ENCODE measurements at regions not wholly inside any gene's neighbourhood (a gene's known extent, or its start where the extent isn't known, plus 50 kb on each side); places are given as distances from the start of the nearest gene placed in this dataset.

DNA sequence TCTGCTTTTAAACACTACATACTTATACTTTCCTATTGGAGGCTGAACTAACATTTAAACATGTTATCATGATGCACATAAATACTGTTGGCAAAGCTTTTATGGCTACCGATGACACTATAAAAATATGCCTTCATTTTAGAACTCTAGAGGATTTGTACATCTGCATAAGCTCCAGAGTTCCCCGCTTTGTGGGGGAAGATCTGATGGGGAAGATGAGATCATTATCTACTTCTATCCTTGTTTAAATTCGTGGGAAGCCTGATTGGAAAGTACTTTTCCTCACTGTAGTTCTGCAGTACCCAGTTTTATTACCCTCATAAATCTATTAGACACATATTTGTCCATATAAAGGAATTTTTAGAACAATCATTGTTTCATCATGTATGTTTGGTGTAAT is 299.6 kb upstream of the ATP2B1 start:
- Histone ChIP-seq H4K20me1 (ENCODE audit: control insufficient read depth, insufficient read depth) (no peaks in the 10 kb centered on the region), H3K4me2 (ENCODE audit: control insufficient read depth, insufficient read depth) (no peak overlapping the region), H3K4me1 (ENCODE audit: control insufficient read depth, insufficient read depth, low read length) (peaks cover 5% of the 10 kb centered on the region; the same call in 1 of the 2 replicates), H3K27me3 (replicated peaks in 1 of 2; ENCODE audit: control insufficient read depth in 2 of 2, insufficient read depth in 2 of 2, low read length in 1 of 2) (no peaks in the 10 kb centered on the region), H3K9me3 (replicated peaks; ENCODE audit: control insufficient read depth, insufficient read depth, low read length) (no peaks in the 10 kb centered on the region), H3K27ac (ENCODE audit: control insufficient read depth, insufficient read depth) (no peak overlapping the region), H3K9ac (ENCODE audit: control insufficient read depth, insufficient read depth, low read length) (no peak overlapping the region), H3K4me3 (no peak overlapping the region), H3K79me2 (ENCODE audit: control insufficient read depth, insufficient read depth, low read length) (no peaks in the 10 kb centered on the region), H2AFZ (ENCODE audit: control insufficient read depth, low read depth, low read length) (no peak overlapping the region), H3K36me3 (ENCODE audit: control insufficient read depth in 2 of 2, insufficient read depth in 2 of 2, low read length in 1 of 2) (no peaks in the 10 kb centered on the region)
- intact Hi-C loops (cut with micrococcal nuclease; ENCODE audit: unreplicated experiment) (no loop called here), in situ Hi-C loops (cut with MboI) (no loop called here)
- RAD21 ChIA-PET (ENCODE audit: unreplicated experiment) = interaction anchor here (0.5 kb wide), 1 partner anchor 278 kb away, joined by 5 read pairs; no protein-coding TSS in a partner anchor
- SMC1A ChIA-PET (ENCODE audit: uncharacterized antibody, unreplicated experiment) = interaction anchor here (0.9 to 1.6 kb wide), 3 partner anchors 129 to 211 kb away, joined by 3 read pairs; no protein-coding TSS in a partner anchor
- no peak for DNase-seq (ENCODE audit: low read depth, low spot score)
- POLR2A ChIA-PET = interaction anchor here (1.6 kb wide), 1 partner anchor 11 kb away, joined by 3 read pairs; no protein-coding TSS in a partner anchor
- CTCF ChIA-PET = interaction anchor here (1.1 kb wide), 1 partner anchor 224 kb away, joined by 4 read pairs; no protein-coding TSS in a partner anchor
- ATAC-seq = no peak
- FAIRE-seq = no peak
- BruUV-seq (replicated peaks) = no TSS peak
- 71% methylated on average over 3 of the region's 3 CpGs for WGBS (ENCODE audit: insufficient coverage, insufficient replicate concordance, low lambda C conversion rate, missing lambda C conversion rate)
- TF ChIP-seq, protein P1, sequence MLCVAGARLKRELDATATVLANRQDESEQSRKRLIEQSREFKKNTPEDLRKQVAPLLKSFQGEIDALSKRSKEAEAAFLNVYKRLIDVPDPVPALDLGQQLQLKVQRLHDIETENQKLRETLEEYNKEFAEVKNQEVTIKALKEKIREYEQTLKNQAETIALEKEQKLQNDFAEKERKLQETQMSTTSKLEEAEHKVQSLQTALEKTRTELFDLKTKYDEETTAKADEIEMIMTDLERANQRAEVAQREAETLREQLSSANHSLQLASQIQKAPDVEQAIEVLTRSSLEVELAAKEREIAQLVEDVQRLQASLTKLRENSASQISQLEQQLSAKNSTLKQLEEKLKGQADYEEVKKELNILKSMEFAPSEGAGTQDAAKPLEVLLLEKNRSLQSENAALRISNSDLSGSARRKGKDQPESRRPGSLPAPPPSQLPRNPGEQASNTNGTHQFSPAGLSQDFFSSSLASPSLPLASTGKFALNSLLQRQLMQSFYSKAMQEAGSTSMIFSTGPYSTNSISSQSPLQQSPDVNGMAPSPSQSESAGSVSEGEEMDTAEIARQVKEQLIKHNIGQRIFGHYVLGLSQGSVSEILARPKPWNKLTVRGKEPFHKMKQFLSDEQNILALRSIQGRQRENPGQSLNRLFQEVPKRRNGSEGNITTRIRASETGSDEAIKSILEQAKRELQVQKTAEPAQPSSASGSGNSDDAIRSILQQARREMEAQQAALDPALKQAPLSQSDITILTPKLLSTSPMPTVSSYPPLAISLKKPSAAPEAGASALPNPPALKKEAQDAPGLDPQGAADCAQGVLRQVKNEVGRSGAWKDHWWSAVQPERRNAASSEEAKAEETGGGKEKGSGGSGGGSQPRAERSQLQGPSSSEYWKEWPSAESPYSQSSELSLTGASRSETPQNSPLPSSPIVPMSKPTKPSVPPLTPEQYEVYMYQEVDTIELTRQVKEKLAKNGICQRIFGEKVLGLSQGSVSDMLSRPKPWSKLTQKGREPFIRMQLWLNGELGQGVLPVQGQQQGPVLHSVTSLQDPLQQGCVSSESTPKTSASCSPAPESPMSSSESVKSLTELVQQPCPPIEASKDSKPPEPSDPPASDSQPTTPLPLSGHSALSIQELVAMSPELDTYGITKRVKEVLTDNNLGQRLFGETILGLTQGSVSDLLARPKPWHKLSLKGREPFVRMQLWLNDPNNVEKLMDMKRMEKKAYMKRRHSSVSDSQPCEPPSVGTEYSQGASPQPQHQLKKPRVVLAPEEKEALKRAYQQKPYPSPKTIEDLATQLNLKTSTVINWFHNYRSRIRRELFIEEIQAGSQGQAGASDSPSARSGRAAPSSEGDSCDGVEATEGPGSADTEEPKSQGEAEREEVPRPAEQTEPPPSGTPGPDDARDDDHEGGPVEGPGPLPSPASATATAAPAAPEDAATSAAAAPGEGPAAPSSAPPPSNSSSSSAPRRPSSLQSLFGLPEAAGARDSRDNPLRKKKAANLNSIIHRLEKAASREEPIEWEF (IDR thresholded peaks at IDR 0.05; ENCODE audit: insufficient replicate concordance, low read depth, low read length) = no peak
- TF ChIP-seq, protein P2, sequence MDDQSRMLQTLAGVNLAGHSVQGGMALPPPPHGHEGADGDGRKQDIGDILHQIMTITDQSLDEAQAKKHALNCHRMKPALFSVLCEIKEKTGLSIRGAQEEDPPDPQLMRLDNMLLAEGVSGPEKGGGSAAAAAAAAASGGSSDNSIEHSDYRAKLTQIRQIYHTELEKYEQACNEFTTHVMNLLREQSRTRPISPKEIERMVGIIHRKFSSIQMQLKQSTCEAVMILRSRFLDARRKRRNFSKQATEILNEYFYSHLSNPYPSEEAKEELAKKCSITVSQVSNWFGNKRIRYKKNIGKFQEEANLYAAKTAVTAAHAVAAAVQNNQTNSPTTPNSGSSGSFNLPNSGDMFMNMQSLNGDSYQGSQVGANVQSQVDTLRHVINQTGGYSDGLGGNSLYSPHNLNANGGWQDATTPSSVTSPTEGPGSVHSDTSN (IDR thresholded peaks at IDR 0.05; ENCODE audit: insufficient replicate concordance, low read depth, low read length) = no peak
- TF ChIP-seq EED (IDR thresholded peaks at IDR 0.05; ENCODE audit: low read depth) = no peak
- no peak for TF ChIP-seq NFYB (IDR thresholded peaks at IDR 0.05; ENCODE audit: insufficient read depth, low read depth, low read length)
- TF ChIP-seq SRF (IDR thresholded peaks at IDR 0.05; ENCODE audit: low read depth in 2 of 2, low read length in 2 of 2) = no peak
- no peak for TF ChIP-seq HDAC2 (IDR thresholded peaks at IDR 0.05)
- no peak for TF ChIP-seq JUND (IDR thresholded peaks at IDR 0.05; ENCODE audit: low read depth, low read length)
- TF ChIP-seq PAX5 (IDR thresholded peaks at IDR 0.05; ENCODE audit: borderline replicate concordance, low read depth, low read length) = no peak
- TF ChIP-seq, protein P3, sequence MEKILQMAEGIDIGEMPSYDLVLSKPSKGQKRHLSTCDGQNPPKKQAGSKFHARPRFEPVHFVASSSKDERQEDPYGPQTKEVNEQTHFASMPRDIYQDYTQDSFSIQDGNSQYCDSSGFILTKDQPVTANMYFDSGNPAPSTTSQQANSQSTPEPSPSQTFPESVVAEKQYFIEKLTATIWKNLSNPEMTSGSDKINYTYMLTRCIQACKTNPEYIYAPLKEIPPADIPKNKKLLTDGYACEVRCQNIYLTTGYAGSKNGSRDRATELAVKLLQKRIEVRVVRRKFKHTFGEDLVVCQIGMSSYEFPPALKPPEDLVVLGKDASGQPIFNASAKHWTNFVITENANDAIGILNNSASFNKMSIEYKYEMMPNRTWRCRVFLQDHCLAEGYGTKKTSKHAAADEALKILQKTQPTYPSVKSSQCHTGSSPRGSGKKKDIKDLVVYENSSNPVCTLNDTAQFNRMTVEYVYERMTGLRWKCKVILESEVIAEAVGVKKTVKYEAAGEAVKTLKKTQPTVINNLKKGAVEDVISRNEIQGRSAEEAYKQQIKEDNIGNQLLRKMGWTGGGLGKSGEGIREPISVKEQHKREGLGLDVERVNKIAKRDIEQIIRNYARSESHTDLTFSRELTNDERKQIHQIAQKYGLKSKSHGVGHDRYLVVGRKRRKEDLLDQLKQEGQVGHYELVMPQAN (conservative IDR thresholded peaks at IDR 0.05) = no peak
- TF ChIP-seq NFXL1 (IDR thresholded peaks at IDR 0.05; ENCODE audit: borderline replicate concordance) = no peak
- TF ChIP-seq NFYA (IDR thresholded peaks at IDR 0.05; ENCODE audit: borderline replicate concordance, low read depth, low read length) = no peak
- TF ChIP-seq, protein P4, sequence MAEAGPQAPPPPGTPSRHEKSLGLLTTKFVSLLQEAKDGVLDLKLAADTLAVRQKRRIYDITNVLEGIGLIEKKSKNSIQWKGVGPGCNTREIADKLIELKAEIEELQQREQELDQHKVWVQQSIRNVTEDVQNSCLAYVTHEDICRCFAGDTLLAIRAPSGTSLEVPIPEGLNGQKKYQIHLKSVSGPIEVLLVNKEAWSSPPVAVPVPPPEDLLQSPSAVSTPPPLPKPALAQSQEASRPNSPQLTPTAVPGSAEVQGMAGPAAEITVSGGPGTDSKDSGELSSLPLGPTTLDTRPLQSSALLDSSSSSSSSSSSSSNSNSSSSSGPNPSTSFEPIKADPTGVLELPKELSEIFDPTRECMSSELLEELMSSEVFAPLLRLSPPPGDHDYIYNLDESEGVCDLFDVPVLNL (IDR thresholded peaks at IDR 0.05; ENCODE audit: low read depth, low read length) = no peak
- no peak for TF ChIP-seq ZNF217 (IDR thresholded peaks at IDR 0.05)
- no peak for TF ChIP-seq CHD4 (IDR thresholded peaks at IDR 0.05)
- no peak for TF ChIP-seq RFX5 (IDR thresholded peaks at IDR 0.05; ENCODE audit: low read depth, low read length)
- TF ChIP-seq MYC (IDR thresholded peaks at IDR 0.05; ENCODE audit: insufficient read depth, insufficient read length, insufficient replicate concordance, low read length, severe bottlenecking) = no peak

All from GM12878 (cell line).